Heart left ventricle (tissue), 13 donors: ENCODE measurements at regions not wholly inside any gene's neighbourhood (a gene's known extent, or its start where the extent isn't known, plus 50 kb on each side); places are given as distances from the start of the nearest gene placed in this dataset.

Experiments
- CTCF ChIP-seq, 12 donors: fragments of 200-600 bp; sonication (generic) in 4 of 12; IDR thresholded peaks; one replicate each; pipeline versions ENCODE4 v1.5.0 to v1.8.0; 2018 to 2022; ENCODE audit warnings: antibody characterized with exemption in 12 of 12, mild to moderate bottlenecking in 5 of 12
- POLR2A ChIP-seq, 2 donors: fragments of 450-650 bp; IDR thresholded peaks; one replicate each; pipeline ENCODE4 v1.6.1; 2017; ENCODE audit warnings: antibody characterized with exemption in 2 of 2, mild to moderate bottlenecking in 2 of 2, moderate library complexity in 2 of 2
- donor health status: ischemic (EF 13 %, LVEDD 7.1; RV severe dilation, severe dysfunction).
- donor health status: DM: no; HTN: yes; CAD: no.
- donor health status: DM: no; HTN: no; CAD: no.
- donor health status: ischemic (EF 25% LVEDD 6.9; RV normal size, moderate dysfunction).
- donor health status: ischemic (EF 25% LVEDD 5.7; RV mildly dilated, moderate dysfunction).
- donor health status: ischemic (EF 35%, LVEDD 5.7; RV mildly dilated, moderate dysfunction).
- donor health status: nonischemic (EF 11% LVEDD 7.7; RV severe dilation, severe dysfunction).
- donor health status: DM: yes; HTN: yes; CAD: no.
- donor health status: PGD.
- donor health status: ischemic (EF 29% LVEDD 5.4; RV normal size, mild dysfunction).
- donor health status: nonischemic (EF 23%, LVEDD 6.1; RV moderate dilation, normal function).

GRCh38 chr18:70576276-70577022 is 287.6 kb downstream of the SOCS6 start:
- TF ChIP-seq CTCF (IDR thresholded peaks at IDR 0.05) (no peak), POLR2A (IDR thresholded peaks at IDR 0.05) (no peak)
